B cell (primary cell): ENCODE measurements at regions not wholly inside any gene's neighbourhood (a gene's known extent, or its start where the extent isn't known, plus 50 kb on each side); places are given as distances from the start of the nearest gene placed in this dataset.

ENCODE experiments used
- ATAC-seq: fragments of 200-7000 bp; cut with Tn5 transposase; one replicate; pipeline ENCODE4 v1.10.0; 2021; ENCODE audit warnings: low read depth, mild to moderate bottlenecking, moderate number of reproducible peaks, moderate library complexity
- CTCF ChIA-PET: fragments of 350-600 bp; sonication (Branson Sonifier 250); formaldehyde crosslinking; loops from one replicate; lab custom pipeline; 2021; ENCODE audit warnings: antibody characterized with exemption, inconsistent platforms; lab: Charles Lee
- POLR2A ChIA-PET: fragments of 350-600 bp; sonication (Branson Sonifier 250); formaldehyde crosslinking; loops from one replicate; lab custom pipeline; 2021; ENCODE audit warnings: antibody characterized with exemption; lab: Charles Lee
- DNase-seq: peaks from one replicate; pipeline ENCODE4 v3.0.0; 2013
- H2AFZ ChIP-seq: 2 replicates; pipeline ENCODE4 v1.6.1; 2012; ENCODE audit warnings: mild to moderate bottlenecking, low read depth, low read length; ENCODE audit not compliant: insufficient read depth, poor library complexity, severe bottlenecking
- H3K27ac ChIP-seq, 2 donors: 1 replicate in 1 of 2; 2 replicates in 1 of 2; pipeline ENCODE4 v1.5.1; 2012 to 2013; ENCODE audit warnings: low read length in 2 of 2, mild to moderate bottlenecking in 2 of 2, moderate library complexity in 1 of 2
- H3K27me3 ChIP-seq, 4 experiments: fragments of 200-600 bp in 1 of 4; sonication (generic) in 1 of 4; replicated peaks in 1 of 4; 1 replicate in 2 of 4; 2 replicates in 2 of 4; pipeline versions ENCODE4 v1.6.1 to v1.7.0; 2013 to 2016; ENCODE audit warnings: low read length in 3 of 4, mild to moderate bottlenecking in 2 of 4, mixed read lengths in 1 of 4, moderate library complexity in 1 of 4; ENCODE audit not compliant: insufficient read depth in 4 of 4, control insufficient read depth in 3 of 4; ENCODE audit errors: control extremely low read depth in 1 of 4
- H3K36me3 ChIP-seq, 2 experiments: replicated peaks in 1 of 2; 1 replicate in 1 of 2; 2 replicates in 1 of 2; pipeline versions ENCODE4 v1.6.1 to v1.7.1; 2013; ENCODE audit warnings: low read length in 1 of 2; ENCODE audit not compliant: insufficient read depth in 2 of 2, control insufficient read depth in 1 of 2; ENCODE audit errors: control extremely low read depth in 1 of 2, extremely low read depth in 1 of 2
- H3K4me1 ChIP-seq, 2 donors: fragments of 200-600 bp in 1 of 2; sonication (generic) in 1 of 2; 1 replicate in 1 of 2; 2 replicates in 1 of 2; pipeline versions ENCODE4 v1.5.1 to v1.6.1; 2013 to 2017; ENCODE audit warnings: low read length in 2 of 2; ENCODE audit not compliant: control insufficient read depth in 2 of 2, insufficient read depth in 2 of 2
- H3K4me2 ChIP-seq: replicated peaks from 2 replicates; pipeline ENCODE3; 2012; ENCODE audit warnings: mild to moderate bottlenecking, low read depth, low read length; ENCODE audit not compliant: poor library complexity, severe bottlenecking
- H3K4me3 ChIP-seq, 5 experiments: fragments of 200-600 bp in 1 of 5; sonication (generic) in 1 of 5; 1 replicate in 3 of 5; 2 replicates in 2 of 5; pipeline versions ENCODE4 v1.5.1 to v1.7.0; 2011 to 2016; ENCODE audit warnings: low read length in 4 of 5, mild to moderate bottlenecking in 4 of 5, low read depth in 2 of 5, control low read depth in 1 of 5, moderate library complexity in 1 of 5; ENCODE audit not compliant: insufficient read depth in 1 of 5; ENCODE audit errors: control extremely low read depth in 1 of 5, extremely low read depth in 1 of 5
- H3K79me2 ChIP-seq: fragments of 200-600 bp; sonication (generic); one replicate; pipeline ENCODE4 v1.6.0; 2016; ENCODE audit warnings: low read length; ENCODE audit not compliant: control insufficient read depth, insufficient read depth
- H3K9ac ChIP-seq: fragments of 200-600 bp; sonication (generic); 2 replicates; pipeline ENCODE4 v1.6.1; 2017; ENCODE audit warnings: mild to moderate bottlenecking, low read length, moderate library complexity
- H3K9me3 ChIP-seq, 3 donors: one replicate each; pipeline versions ENCODE4 v1.6.1 to v1.7.1; 2013; ENCODE audit warnings: low read length in 2 of 3; ENCODE audit not compliant: control insufficient read depth in 2 of 3, insufficient read depth in 1 of 3; ENCODE audit errors: control extremely low read depth in 1 of 3
- H4K20me1 ChIP-seq: 2 replicates; pipeline ENCODE4 v1.6.0; 2012; ENCODE audit warnings: mild to moderate bottlenecking, low read length; ENCODE audit not compliant: insufficient read depth, control insufficient read depth, poor library complexity, severe bottlenecking
- H3K27ac Mint-ChIP-seq: one replicate; pipeline ENCODE4 v1.8.0; 2021; ENCODE audit warnings: mixed read lengths
- H3K27me3 Mint-ChIP-seq: one replicate; pipeline ENCODE4 v1.8.0; 2021; ENCODE audit warnings: mixed read lengths
- H3K4me1 Mint-ChIP-seq: one replicate; pipeline ENCODE4 v1.8.0; 2021; ENCODE audit warnings: mixed read lengths
- H3K4me3 Mint-ChIP-seq: one replicate; pipeline ENCODE4 v1.8.0; 2021; ENCODE audit warnings: mixed read lengths
- H3K9me3 Mint-ChIP-seq: one replicate; pipeline ENCODE4 v1.8.0; 2022; ENCODE audit warnings: mixed read lengths; ENCODE audit not compliant: insufficient read depth
- CTCF ChIP-seq: fragments of 200-600 bp; IDR thresholded peaks from one replicate; pipeline ENCODE4 v1.8.0; 2022; ENCODE audit warnings: antibody characterized with exemption, mild to moderate bottlenecking
- EZH2 ChIP-seq: IDR thresholded peaks from 2 replicates; pipeline ENCODE4 v1.6.1; 2012; ENCODE audit warnings: borderline replicate concordance, low read depth, mild to moderate bottlenecking, moderate library complexity, low read length; ENCODE audit not compliant: insufficient read depth, poor library complexity, severe bottlenecking
- WGBS: methylation state at CpG from one replicate; pipeline ENCODE4 v1.1.5; 2013; ENCODE audit warnings: missing lambda C conversion rate; ENCODE audit not compliant: insufficient coverage; 5-methylcytosine and 5-hydroxymethylcytosine counted together
- intact Hi-C: fragments of 100-400 bp; cut with micrococcal nuclease; formaldehyde crosslinking; loops from one replicate; pipeline ENCODE4 v1.10.0; 2022

GRCh38 chr13:21235174-21235573 is 58.7 kb downstream of the MRPL57 start:
- H3K4me2 ChIP-seq = no peak overlapping the region
- intact Hi-C loops = no loop called here
- TF ChIP-seq EZH2 (no peak), CTCF (no peak)
- Mint-ChIP-seq H3K4me1 (no peaks in the 10 kb centered on the region), H3K27me3 (peaks cover 6% of the 10 kb centered on the region), H3K9me3 (no peaks in the 10 kb centered on the region), H3K27ac (no peak overlapping the region), H3K4me3 (no peak overlapping the region)
- H3K9me3 ChIP-seq = no peaks in the 10 kb centered on the region
- POLR2A ChIA-PET = no interaction called here
- DNase-seq = no peak
- no peaks in the 10 kb centered on the region for H3K27me3 ChIP-seq
- H3K27ac ChIP-seq = no peak overlapping the region
- CTCF ChIA-PET = no interaction called here
- 97% methylated on average over 11 of the region's 12 CpGs for WGBS
- no peaks in the 10 kb centered on the region for H4K20me1 ChIP-seq
- H2AFZ ChIP-seq = no peak overlapping the region
- no peaks in the 10 kb centered on the region for H3K36me3 ChIP-seq
- H3K4me1 ChIP-seq = no peaks in the 10 kb centered on the region
- ATAC-seq = no peak
- no peaks in the 10 kb centered on the region for H3K79me2 ChIP-seq
- H3K9ac ChIP-seq = no peak overlapping the region
- no peak overlapping the region for H3K4me3 ChIP-seq

GRCh38 chr13:21237081-21237480 is 60.6 kb downstream of the MRPL57 start:
- no peak overlapping the region for H3K27ac ChIP-seq
- no peaks in the 10 kb centered on the region for H3K27me3 ChIP-seq
- intact Hi-C loops = no loop called here
- no peak overlapping the region for H3K27ac Mint-ChIP-seq
- no peak overlapping the region for H2AFZ ChIP-seq
- ATAC-seq (no peak), DNase-seq (no peak)
- H3K9me3 Mint-ChIP-seq = no peaks in the 10 kb centered on the region
- no peaks in the 10 kb centered on the region for H3K79me2 ChIP-seq
- WGBS = 41% methylated on average over 4 of the region's 9 CpGs
- no peaks in the 10 kb centered on the region for H3K36me3 ChIP-seq
- CTCF ChIA-PET = no interaction called here
- no peaks in the 10 kb centered on the region for H3K4me1 ChIP-seq
- no peak overlapping the region for H3K4me3 ChIP-seq
- H3K9ac ChIP-seq = no peak overlapping the region
- POLR2A ChIA-PET = interaction anchor here (0.5 kb wide), 1 partner anchor 716 kb away, joined by 3 read pairs; no protein-coding TSS in a partner anchor
- no peaks in the 10 kb centered on the region for H3K4me1 Mint-ChIP-seq
- H3K4me3 Mint-ChIP-seq = no peak overlapping the region
- no peak overlapping the region for H3K4me2 ChIP-seq
- TF ChIP-seq EZH2 (no peak), CTCF (no peak)
- no peaks in the 10 kb centered on the region for H3K9me3 ChIP-seq
- H4K20me1 ChIP-seq = no peaks in the 10 kb centered on the region
- H3K27me3 Mint-ChIP-seq = peaks cover 6% of the 10 kb centered on the region
